ENCODE measurements at regions not wholly inside any gene's neighbourhood (a gene's known extent, or its start where the extent isn't known, plus 50 kb on each side); places are given as distances from the start of the nearest gene placed in this dataset.

- Mint-ChIP-seq H3K36me3 (no peaks in the 10 kb centered on the region), H3K27me3 (no peaks in the 10 kb centered on the region), H3K4me3 (no peak overlapping the region)
Observed at GRCh38 chr7:115704884-115705283, 325.7 kb downstream of the TFEC start.

DNA sequence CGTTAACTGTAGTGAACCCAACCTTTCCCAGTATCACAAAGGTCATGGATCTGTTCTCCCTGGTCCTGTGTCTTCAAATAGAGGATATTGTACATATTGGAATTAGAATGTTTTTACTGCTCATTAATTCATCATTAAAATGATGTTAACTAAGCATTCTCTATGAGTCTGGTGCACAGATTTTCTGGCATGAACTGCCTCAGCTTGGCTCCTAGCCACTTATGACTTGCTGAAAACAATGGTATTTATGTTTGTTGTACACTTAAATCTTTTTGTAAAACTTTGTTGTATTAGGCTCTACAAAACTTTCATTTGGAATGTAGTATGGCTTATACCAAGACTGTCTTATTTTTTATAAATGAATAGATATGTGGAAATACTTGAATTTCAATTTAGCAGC is 329.4 kb downstream of the TFEC start:
- H3K4me3 Mint-ChIP-seq: no peak overlapping the region
- no peaks in the 10 kb centered on the region for H3K36me3 Mint-ChIP-seq
- H3K9me3 Mint-ChIP-seq (ENCODE audit: low read depth): no peaks in the 10 kb centered on the region
- no peaks in the 10 kb centered on the region for H3K4me1 Mint-ChIP-seq (ENCODE audit: low read depth)
- H3K27me3 Mint-ChIP-seq: peaks cover 2% of the 10 kb centered on the region
- H3K27ac Mint-ChIP-seq: no peak overlapping the region

More at GRCh38 chr7:115704884-115705283, 325.7 kb downstream of the TFEC start:
- no peaks in the 10 kb centered on the region for H3K9me3 Mint-ChIP-seq (ENCODE audit: low read depth)
- H3K4me1 Mint-ChIP-seq (ENCODE audit: low read depth): no peaks in the 10 kb centered on the region
- no peak overlapping the region for H3K27ac Mint-ChIP-seq

- Mint-ChIP-seq H3K36me3 (no peaks in the 10 kb centered on the region), H3K27ac (no peak overlapping the region), H3K9me3 (ENCODE audit: low read depth) (no peaks in the 10 kb centered on the region), H3K4me3 (no peak overlapping the region), H3K4me1 (ENCODE audit: low read depth) (no peaks in the 10 kb centered on the region), H3K27me3 (peaks cover 4% of the 10 kb centered on the region)
Observed at GRCh38 chr7:115694424-115694823, 336.1 kb downstream of the TFEC start.

DNA sequence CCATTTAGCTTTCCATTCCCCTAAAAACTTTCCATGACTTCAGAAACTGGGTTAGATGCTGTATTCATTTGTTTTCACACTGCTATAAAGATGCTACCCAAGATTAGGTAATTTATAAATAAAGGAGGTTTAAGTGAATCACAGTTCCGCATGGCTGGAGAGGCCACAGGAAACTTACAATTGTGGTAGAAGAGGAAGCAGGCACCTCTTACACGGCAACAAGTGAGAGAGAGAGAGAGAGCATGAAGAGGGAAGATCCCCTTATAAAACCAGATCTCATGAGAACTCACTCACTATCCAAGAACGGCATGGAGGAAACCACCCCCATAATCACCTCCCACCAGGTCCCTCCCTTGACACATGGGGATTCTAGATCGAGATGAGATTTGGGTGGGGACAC is 336.8 kb downstream of the TFEC start:
- Mint-ChIP-seq H3K36me3 (no peaks in the 10 kb centered on the region), H3K27ac (no peak overlapping the region), H3K9me3 (ENCODE audit: low read depth) (no peaks in the 10 kb centered on the region), H3K4me1 (ENCODE audit: low read depth) (no peaks in the 10 kb centered on the region), H3K4me3 (no peak overlapping the region), H3K27me3 (peaks cover 4% of the 10 kb centered on the region)

DNA sequence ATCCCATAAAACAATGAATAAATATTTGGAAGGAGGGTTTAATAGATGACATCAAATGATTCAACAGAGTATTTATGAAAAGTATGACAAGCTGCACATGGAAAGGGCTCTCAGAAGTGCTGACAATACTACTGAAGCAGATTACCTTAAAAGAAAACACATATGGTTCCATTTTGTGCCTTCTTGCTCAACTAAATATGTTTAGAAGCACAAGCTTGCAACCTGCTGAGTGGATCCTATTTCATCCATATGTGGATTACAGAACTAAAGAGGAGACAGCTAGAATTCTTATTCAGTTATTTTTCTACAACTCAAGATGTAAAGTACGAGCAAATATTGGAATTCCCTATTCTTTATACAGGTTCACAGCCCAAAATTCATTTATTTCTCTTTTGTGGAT is 340.6 kb downstream of the TFEC start:
- Mint-ChIP-seq H3K4me3 (no peak overlapping the region), H3K9me3 (ENCODE audit: low read depth) (no peaks in the 10 kb centered on the region), H3K4me1 (ENCODE audit: low read depth) (no peaks in the 10 kb centered on the region), H3K27ac (no peak overlapping the region), H3K36me3 (no peaks in the 10 kb centered on the region), H3K27me3 (peaks cover 2% of the 10 kb centered on the region)

DNA sequence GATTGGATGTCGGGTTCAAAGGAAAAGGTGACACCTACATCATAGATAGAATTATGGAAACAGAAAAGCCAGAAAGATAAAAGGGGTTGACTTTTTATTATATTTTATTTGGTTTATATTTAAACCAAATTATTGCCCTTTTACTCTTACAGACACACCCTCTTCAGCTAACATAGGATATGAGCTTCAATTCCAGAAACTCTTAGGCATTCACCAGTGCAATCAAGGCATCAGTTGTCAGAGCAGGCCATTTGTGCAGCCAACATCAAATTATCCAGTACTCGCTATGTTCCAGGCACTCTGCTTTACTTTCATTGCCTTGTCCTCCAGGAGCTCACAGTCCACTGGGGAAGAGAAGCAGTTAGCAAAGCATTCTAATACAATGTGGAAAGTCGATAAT is 347.5 kb downstream of the TFEC start:
- no peaks in the 10 kb centered on the region for H3K4me1 Mint-ChIP-seq (ENCODE audit: low read depth)
- no peak overlapping the region for H3K27ac Mint-ChIP-seq
- no peaks in the 10 kb centered on the region for H3K9me3 Mint-ChIP-seq (ENCODE audit: low read depth)
- H3K27me3 Mint-ChIP-seq: no peaks in the 10 kb centered on the region
- no peak overlapping the region for H3K4me3 Mint-ChIP-seq
- no peaks in the 10 kb centered on the region for H3K36me3 Mint-ChIP-seq

DNA sequence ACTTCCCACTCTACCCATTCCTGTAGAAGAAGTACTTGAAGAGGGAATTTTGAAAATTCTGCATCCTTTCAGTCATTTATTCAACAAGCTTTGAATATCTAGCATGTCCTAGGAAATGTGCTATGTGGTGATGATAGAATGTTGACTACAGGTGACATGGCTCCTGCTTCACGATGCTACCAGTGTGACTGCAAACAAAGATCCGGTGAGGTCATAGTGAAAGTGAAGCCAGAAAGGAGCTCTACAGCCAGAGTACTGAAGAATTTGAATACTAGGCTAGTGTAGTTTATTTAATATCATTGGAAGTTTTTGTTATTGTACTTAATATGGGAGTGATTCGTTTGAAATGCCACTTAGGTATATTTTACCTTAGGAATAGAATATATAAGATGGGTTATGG is 348.1 kb downstream of the TFEC start:
- Mint-ChIP-seq H3K27ac (no peak overlapping the region), H3K4me3 (no peak overlapping the region), H3K9me3 (ENCODE audit: low read depth) (no peaks in the 10 kb centered on the region), H3K27me3 (no peaks in the 10 kb centered on the region), H3K36me3 (no peaks in the 10 kb centered on the region), H3K4me1 (ENCODE audit: low read depth) (no peaks in the 10 kb centered on the region)

GRCh38 chr7:115680921-115681320 is 349.6 kb downstream of the TFEC start:
- no peak overlapping the region for H3K4me3 Mint-ChIP-seq
- H3K9me3 Mint-ChIP-seq (ENCODE audit: low read depth): no peaks in the 10 kb centered on the region
- no peaks in the 10 kb centered on the region for H3K27me3 Mint-ChIP-seq
- no peaks in the 10 kb centered on the region for H3K36me3 Mint-ChIP-seq
- H3K27ac Mint-ChIP-seq: no peak overlapping the region
- no peaks in the 10 kb centered on the region for H3K4me1 Mint-ChIP-seq (ENCODE audit: low read depth)

GRCh38 chr7:115679976-115680375 is 350.6 kb downstream of the TFEC start:
- H3K9me3 Mint-ChIP-seq (ENCODE audit: low read depth): no peaks in the 10 kb centered on the region
- no peaks in the 10 kb centered on the region for H3K36me3 Mint-ChIP-seq
- no peak overlapping the region for H3K4me3 Mint-ChIP-seq
- H3K4me1 Mint-ChIP-seq (ENCODE audit: low read depth): no peaks in the 10 kb centered on the region
- no peak overlapping the region for H3K27ac Mint-ChIP-seq
- H3K27me3 Mint-ChIP-seq: no peaks in the 10 kb centered on the region

GRCh38 chr7:115679423-115679822 is 351.1 kb downstream of the TFEC start:
- Mint-ChIP-seq H3K4me3 (no peak overlapping the region), H3K27ac (no peak overlapping the region), H3K36me3 (no peaks in the 10 kb centered on the region), H3K9me3 (ENCODE audit: low read depth) (no peaks in the 10 kb centered on the region), H3K27me3 (no peaks in the 10 kb centered on the region), H3K4me1 (ENCODE audit: low read depth) (no peaks in the 10 kb centered on the region)

DNA sequence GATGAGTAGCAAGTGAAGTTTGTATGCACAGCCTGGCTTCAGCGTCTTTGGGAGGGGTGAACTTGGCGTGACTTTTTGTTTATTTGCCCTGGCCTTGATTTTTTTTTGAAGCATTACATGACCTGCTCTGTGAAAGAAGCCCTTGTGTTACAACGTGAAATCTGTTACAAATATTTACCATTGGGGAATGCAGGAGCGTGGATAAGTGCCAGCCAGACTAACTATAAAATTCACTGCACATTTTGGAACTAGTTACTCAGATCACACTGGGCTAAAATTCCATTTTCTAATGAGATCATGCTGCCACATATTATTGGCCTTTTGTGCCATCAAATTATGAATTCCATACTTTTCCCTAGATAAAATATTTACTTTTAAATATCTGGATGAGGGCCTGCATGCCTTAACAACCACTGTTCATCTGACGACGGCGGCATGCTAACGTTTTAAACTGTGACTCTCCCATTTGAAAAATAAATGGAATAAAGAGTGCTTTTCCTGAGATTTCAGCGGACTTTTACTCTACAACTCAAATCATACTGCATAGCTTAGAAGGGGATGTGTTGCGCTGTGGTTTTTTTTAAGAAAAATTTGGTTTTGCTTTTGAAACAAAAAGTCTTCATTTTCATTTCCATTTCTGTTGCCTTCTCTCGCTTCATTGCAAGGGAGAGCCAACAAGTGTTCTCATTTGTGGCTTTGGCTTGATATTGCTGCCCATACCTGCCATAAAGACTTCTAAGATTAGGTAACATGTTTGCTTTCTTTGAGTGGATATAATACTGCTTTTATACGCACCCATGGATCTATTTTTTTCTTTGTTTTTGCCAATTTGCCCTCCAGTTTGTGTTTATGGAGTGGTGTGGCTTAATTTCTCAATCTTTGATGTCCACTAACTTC is 352.2 kb downstream of the TFEC start:
- no peak overlapping the region for H3K4me3 Mint-ChIP-seq
- no peaks in the 10 kb centered on the region for H3K9me3 Mint-ChIP-seq (ENCODE audit: low read depth)
- no peaks in the 10 kb centered on the region for H3K27me3 Mint-ChIP-seq
- no peak overlapping the region for H3K27ac Mint-ChIP-seq
- no peaks in the 10 kb centered on the region for H3K36me3 Mint-ChIP-seq
- H3K4me1 Mint-ChIP-seq (ENCODE audit: low read depth): no peaks in the 10 kb centered on the region

DNA sequence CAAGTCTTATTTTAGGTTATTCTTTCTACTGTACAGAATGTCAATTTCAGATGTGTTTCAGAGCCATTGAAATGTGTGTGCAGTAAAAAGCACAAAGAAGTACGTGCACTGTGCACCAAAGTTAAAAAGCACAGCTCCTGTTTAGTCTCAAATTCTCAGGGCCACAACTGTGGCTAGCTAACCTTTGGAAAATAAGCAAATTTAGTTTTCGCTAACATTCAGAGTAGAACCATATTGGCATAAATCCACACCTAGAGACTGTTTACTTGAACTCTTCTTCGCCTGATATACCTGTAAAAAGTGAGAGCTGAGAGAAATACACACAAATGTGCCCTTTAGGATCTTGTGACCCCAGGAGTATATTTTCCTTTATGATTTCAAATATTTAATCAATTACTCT is 353.9 kb downstream of the TFEC start:
- Mint-ChIP-seq H3K4me3 (no peak overlapping the region), H3K9me3 (ENCODE audit: low read depth) (no peaks in the 10 kb centered on the region), H3K4me1 (ENCODE audit: low read depth) (no peaks in the 10 kb centered on the region)

DNA sequence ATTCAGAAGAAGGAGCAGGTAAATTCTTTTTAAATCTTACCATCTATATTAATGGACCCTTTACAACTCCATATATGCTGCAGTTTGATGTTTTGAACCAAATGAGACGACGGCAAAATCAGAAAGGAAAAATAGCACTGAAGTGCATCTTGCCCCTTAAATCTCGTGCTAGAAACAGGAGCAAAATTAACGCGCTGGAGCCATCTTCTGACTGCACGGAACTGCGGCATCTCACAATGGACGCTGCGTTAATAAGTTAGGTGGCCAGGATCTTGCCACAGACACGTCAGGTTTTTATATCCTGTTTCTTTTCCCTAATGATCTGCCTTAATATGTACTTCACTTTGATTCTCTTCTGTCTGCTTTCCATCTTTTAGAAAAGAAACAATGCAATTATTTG is 354.5 kb downstream of the TFEC start:
- H3K36me3 Mint-ChIP-seq: no peaks in the 10 kb centered on the region
- H3K27me3 Mint-ChIP-seq: no peaks in the 10 kb centered on the region
- no peaks in the 10 kb centered on the region for H3K9me3 Mint-ChIP-seq (ENCODE audit: low read depth)
- H3K27ac Mint-ChIP-seq: no peak overlapping the region
- H3K4me3 Mint-ChIP-seq: no peak overlapping the region
- no peaks in the 10 kb centered on the region for H3K4me1 Mint-ChIP-seq (ENCODE audit: low read depth)

More for the DNA sequence above, 353.9 kb downstream of the TFEC start:
- no peak overlapping the region for H3K27ac Mint-ChIP-seq
- H3K27me3 Mint-ChIP-seq: no peaks in the 10 kb centered on the region
- H3K36me3 Mint-ChIP-seq: no peaks in the 10 kb centered on the region

DNA sequence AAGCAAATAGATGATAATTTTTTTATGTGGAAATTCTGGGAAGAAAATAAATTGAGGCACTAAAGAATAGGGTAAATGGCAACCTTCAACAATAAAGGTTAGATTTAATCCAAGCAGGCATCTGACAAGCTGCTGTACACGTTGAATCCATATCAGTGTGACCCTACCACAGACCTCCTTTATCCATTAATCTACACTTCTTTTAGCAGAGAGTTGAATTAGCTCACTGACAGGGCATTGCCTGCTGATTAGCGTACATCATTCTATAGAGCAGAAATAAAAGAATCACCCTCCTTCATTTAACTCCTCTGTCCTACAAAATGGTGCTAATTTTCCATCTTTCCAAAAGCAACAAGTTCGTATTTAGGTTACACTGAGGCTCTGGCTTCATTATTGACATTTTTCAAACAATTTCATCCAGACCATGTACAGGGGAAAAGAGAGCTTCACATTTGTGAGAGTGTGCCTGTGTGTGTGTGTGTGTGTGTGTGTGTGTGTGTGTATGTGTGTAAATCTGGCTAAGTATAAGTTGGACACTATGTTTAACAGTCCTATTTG is 356.0 kb downstream of the TFEC start:
- H3K9me3 Mint-ChIP-seq (ENCODE audit: low read depth): no peaks in the 10 kb centered on the region
- no peaks in the 10 kb centered on the region for H3K27me3 Mint-ChIP-seq
- H3K36me3 Mint-ChIP-seq: no peaks in the 10 kb centered on the region
- H3K4me1 Mint-ChIP-seq (ENCODE audit: low read depth): no peaks in the 10 kb centered on the region
- no peak overlapping the region for H3K27ac Mint-ChIP-seq
- no peak overlapping the region for H3K4me3 Mint-ChIP-seq

DNA sequence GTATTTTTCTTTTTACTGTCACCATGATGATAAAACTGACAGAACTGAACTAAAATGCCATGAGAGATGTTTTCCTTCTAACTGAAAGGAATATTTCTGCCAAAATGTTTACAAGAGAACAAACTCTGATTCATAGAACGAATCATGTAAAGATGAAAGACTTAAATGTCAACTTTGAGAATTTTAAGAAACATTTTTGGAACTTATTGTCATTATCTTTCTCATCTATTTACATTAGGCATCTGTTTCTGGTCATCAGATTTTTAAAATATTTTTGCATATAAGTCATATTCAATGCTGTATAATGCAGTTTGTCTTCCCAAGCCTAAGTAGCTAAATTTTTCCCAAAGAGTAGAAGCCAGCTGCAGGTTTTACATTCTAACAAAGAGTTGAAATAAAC is 358.5 kb downstream of the TFEC start:
- H3K36me3 Mint-ChIP-seq: no peaks in the 10 kb centered on the region
- H3K27me3 Mint-ChIP-seq: no peaks in the 10 kb centered on the region
- no peak overlapping the region for H3K4me3 Mint-ChIP-seq
- no peaks in the 10 kb centered on the region for H3K9me3 Mint-ChIP-seq (ENCODE audit: low read depth)
- no peak overlapping the region for H3K27ac Mint-ChIP-seq
- H3K4me1 Mint-ChIP-seq (ENCODE audit: low read depth): no peaks in the 10 kb centered on the region

DNA sequence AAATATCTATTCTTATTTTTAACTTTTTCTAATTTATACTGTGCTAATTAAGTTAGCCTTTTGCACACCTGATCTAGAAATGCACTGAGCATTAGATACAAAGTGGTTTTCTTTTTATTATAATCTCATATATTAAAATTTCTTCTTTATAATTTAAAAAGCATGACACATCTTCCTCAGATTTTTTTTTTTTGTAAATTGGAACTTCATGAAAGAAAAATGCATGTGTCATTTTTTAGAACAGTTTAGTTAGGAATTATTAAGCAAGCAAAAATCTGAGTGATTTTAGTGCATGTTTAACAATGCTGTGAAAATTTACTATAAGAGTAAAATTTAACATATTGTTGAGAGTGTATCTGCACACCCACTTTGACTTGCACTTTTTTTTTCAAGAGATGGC is 367.9 kb downstream of the TFEC start:
- Mint-ChIP-seq H3K36me3 (no peaks in the 10 kb centered on the region), H3K27ac (no peak overlapping the region), H3K27me3 (no peaks in the 10 kb centered on the region), H3K9me3 (ENCODE audit: low read depth) (no peaks in the 10 kb centered on the region), H3K4me3 (no peak overlapping the region), H3K4me1 (ENCODE audit: low read depth) (no peaks in the 10 kb centered on the region)

All from activated naive CD8-positive, alpha-beta T cell (primary cell).